H1 (cell line): ENCODE measurements at regions not wholly inside any gene's neighbourhood (a gene's known extent, or its start where the extent isn't known, plus 50 kb on each side); places are given as distances from the start of the nearest gene placed in this dataset.

Source experiments
- CTCF ChIA-PET: fragments of 300-600 bp; sonication (Branson Sonifier 250); formaldehyde crosslinking; loops from one replicate; lab custom pipeline; 2021; ENCODE audit not compliant: partially characterized antibody; lab: Charles Lee
- POLR2A ChIA-PET: fragments of 300-600 bp; sonication (Branson Sonifier 250); formaldehyde crosslinking; loops from one replicate; lab custom pipeline; 2021; ENCODE audit warnings: inconsistent platforms; ENCODE audit not compliant: partially characterized antibody; lab: Charles Lee
- DNase-seq, 2 experiments: peaks; one replicate each; pipeline versions ENCODE4 v3.0.0 to v3.0.0-alpha.2; 2010 to 2022; ENCODE audit warnings: low spot score in 2 of 2, low read depth in 1 of 2, mixed read lengths in 1 of 2
- FAIRE-seq: peaks from 2 replicates; lab custom pipeline; 2011; peaks lifted over from hg19 to GRCh38; lab: Jason Lieb, UNC
- H2AFZ ChIP-seq: 2 replicates; pipeline ENCODE4 v1.8.1; 2012; ENCODE audit warnings: low read length, inconsistent platforms
- H2AK5ac ChIP-seq: 2 replicates; pipeline ENCODE4 v1.6.1; 2013; ENCODE audit warnings: low read depth, low read length
- H2BK120ac ChIP-seq: replicated peaks from 2 replicates; pipeline ENCODE3; 2013; ENCODE audit warnings: low read depth, low read length, inconsistent platforms
- H2BK12ac ChIP-seq: 2 replicates; pipeline ENCODE4 v1.6.1; 2013; ENCODE audit warnings: low read depth, low read length
- H2BK15ac ChIP-seq: 2 replicates; pipeline ENCODE4 v1.6.1; 2013; ENCODE audit warnings: low read length
- H2BK20ac ChIP-seq: 2 replicates; pipeline ENCODE4 v1.6.1; 2013; ENCODE audit warnings: low read length
- H2BK5ac ChIP-seq: 2 replicates; pipeline ENCODE4 v1.6.1; 2013; ENCODE audit warnings: low read depth, low read length
- H3K14ac ChIP-seq: 2 replicates; pipeline ENCODE4 v1.6.1; 2013; ENCODE audit warnings: inconsistent platforms; ENCODE audit not compliant: insufficient read length
- H3K18ac ChIP-seq: 2 replicates; pipeline ENCODE4 v1.6.1; 2013; ENCODE audit warnings: low read length; ENCODE audit errors: extremely low read depth
- H3K23ac ChIP-seq: 2 replicates; pipeline ENCODE4 v1.6.1; 2013; ENCODE audit warnings: inconsistent platforms; ENCODE audit not compliant: insufficient read length
- H3K23me2 ChIP-seq: 2 replicates; pipeline ENCODE4 v1.6.1; 2013; ENCODE audit warnings: low read depth, low read length
- H3K27ac ChIP-seq: 2 replicates; pipeline ENCODE4 v1.6.1; 2011; ENCODE audit warnings: low read depth, low read length, inconsistent platforms
- H3K27me3 ChIP-seq, 4 experiments: replicated peaks in 1 of 4; 1 replicate in 1 of 4; 2 replicates in 3 of 4; pipeline versions ENCODE4 v1.6.1 to v1.8.1; 2011 to 2013; ENCODE audit warnings: low read length in 3 of 4, mild to moderate bottlenecking in 3 of 4, inconsistent platforms in 2 of 4, mixed read lengths in 2 of 4, moderate library complexity in 1 of 4; ENCODE audit not compliant: control insufficient read depth in 3 of 4, insufficient read depth in 3 of 4; ENCODE audit errors: extremely low read depth in 1 of 4
- H3K36me3 ChIP-seq, 4 experiments: 2 replicates each; pipeline versions ENCODE4 v1.6.1 to v1.8.1; 2011 to 2013; ENCODE audit warnings: mild to moderate bottlenecking in 4 of 4, low read length in 3 of 4, moderate library complexity in 2 of 4, control low read depth in 1 of 4, inconsistent platforms in 1 of 4; ENCODE audit not compliant: insufficient read depth in 4 of 4, control insufficient read depth in 2 of 4
- H3K4ac ChIP-seq: replicated peaks from 2 replicates; pipeline ENCODE3; 2013; ENCODE audit warnings: low read length, low read depth, mixed read lengths, inconsistent platforms; ENCODE audit not compliant: insufficient read length
- H3K4me1 ChIP-seq, 4 experiments: replicated peaks in 1 of 4; 1 replicate in 1 of 4; 2 replicates in 3 of 4; pipeline versions ENCODE4 v1.6.1 to v1.8.1; 2011 to 2013; ENCODE audit warnings: low read length in 3 of 4, inconsistent platforms in 2 of 4, mixed read lengths in 1 of 4; ENCODE audit not compliant: insufficient read depth in 4 of 4, control insufficient read depth in 3 of 4
- H3K4me2 ChIP-seq, 2 experiments: 2 replicates each; pipeline versions ENCODE4 v1.6.1 to v1.8.1; 2011 to 2013; ENCODE audit warnings: low read depth in 2 of 2, low read length in 2 of 2, control low read depth in 1 of 2, inconsistent platforms in 1 of 2, mild to moderate bottlenecking in 1 of 2; ENCODE audit not compliant: insufficient read depth in 1 of 2
- H3K4me3 ChIP-seq, 4 experiments: fragments of 200-600, 300-600 bp in 1 of 4; sonication (generic), shearing (Covaris generic), sonication (Bioruptor Twin) in 1 of 4; 2 replicates each; pipeline versions ENCODE4 v1.5.1 to v1.8.1; 2011 to 2016; ENCODE audit warnings: low read length in 4 of 4, low read depth in 3 of 4, control low read depth in 2 of 4, inconsistent platforms in 2 of 4, mild to moderate bottlenecking in 2 of 4, mixed read lengths in 1 of 4, moderate library complexity in 1 of 4; ENCODE audit not compliant: insufficient read depth in 2 of 4; ENCODE audit errors: extremely low read depth in 1 of 4
- H3K56ac ChIP-seq: replicated peaks from 2 replicates; pipeline ENCODE3; 2013; ENCODE audit warnings: low read depth, mild to moderate bottlenecking, mixed read lengths, low read length, inconsistent platforms; ENCODE audit not compliant: insufficient read length
- H3K79me1 ChIP-seq: 2 replicates; pipeline ENCODE4 v1.6.1; 2013; ENCODE audit warnings: low read depth, low read length, control low read depth
- H3K79me2 ChIP-seq, 2 experiments: 2 replicates each; pipeline versions ENCODE4 v1.6.1 to v1.8.1; 2012 to 2013; ENCODE audit warnings: low read length in 2 of 2, mild to moderate bottlenecking in 2 of 2, inconsistent platforms in 1 of 2; ENCODE audit not compliant: insufficient read depth in 2 of 2, control insufficient read depth in 1 of 2
- H3K9ac ChIP-seq, 4 experiments: replicated peaks in 1 of 4; 1 replicate in 1 of 4; 2 replicates in 3 of 4; pipeline versions ENCODE4 v1.6.1 to v1.8.1; 2011 to 2013; ENCODE audit warnings: low read depth in 3 of 4, low read length in 3 of 4, control low read depth in 2 of 4, mild to moderate bottlenecking in 2 of 4, moderate library complexity in 2 of 4, inconsistent platforms in 1 of 4; ENCODE audit errors: extremely low read depth in 1 of 4
- H3K9me3 ChIP-seq, 2 experiments: 2 replicates each; pipeline versions ENCODE4 v1.6.1 to v1.8.1; 2012 to 2013; ENCODE audit warnings: mild to moderate bottlenecking in 2 of 2, moderate library complexity in 2 of 2, control low read depth in 1 of 2, inconsistent platforms in 1 of 2, low read depth in 1 of 2, low read length in 1 of 2, mixed read lengths in 1 of 2; ENCODE audit not compliant: insufficient read depth in 2 of 2
- H4K20me1 ChIP-seq, 2 experiments: replicated peaks in 1 of 2; 2 replicates each; pipeline versions ENCODE3 to v1.8.1; 2011 to 2013; ENCODE audit warnings: inconsistent platforms in 2 of 2, low read length in 2 of 2, mild to moderate bottlenecking in 1 of 2; ENCODE audit not compliant: insufficient read depth in 2 of 2, control insufficient read depth in 1 of 2
- H4K5ac ChIP-seq: 2 replicates; pipeline ENCODE4 v1.6.1; 2013; ENCODE audit warnings: low read length, low read depth, mixed read lengths, inconsistent platforms; ENCODE audit not compliant: insufficient read length
- H4K8ac ChIP-seq: 2 replicates; pipeline ENCODE4 v1.8.0; 2013; ENCODE audit warnings: mild to moderate bottlenecking, moderate library complexity, low read length, inconsistent platforms; ENCODE audit not compliant: insufficient read depth; ENCODE audit errors: extremely low read depth
- H4K91ac ChIP-seq: replicated peaks from 2 replicates; pipeline ENCODE3; 2013; ENCODE audit warnings: low read length, mixed read lengths, inconsistent platforms; ENCODE audit not compliant: insufficient read length
- ATF3 ChIP-seq: IDR thresholded peaks from 2 replicates; pipeline ENCODE4 v1.6.1; 2011; ENCODE audit warnings: low read depth, mild to moderate bottlenecking, low read length; ENCODE audit not compliant: insufficient read depth
- BRCA1 ChIP-seq: IDR thresholded peaks from 2 replicates; pipeline ENCODE4 v1.6.1; 2012; ENCODE audit warnings: low read depth, low read length, improper control_type of control experiment
- CBX5 ChIP-seq: fragments of 300-800, 300-1000 bp; sonication (generic); IDR thresholded peaks from 2 replicates; pipeline ENCODE4 v1.7.1; 2016; ENCODE audit warnings: antibody characterized with exemption, low read length, low read depth
- CTBP2 ChIP-seq: IDR thresholded peaks from 2 replicates; pipeline ENCODE4 v1.7.0; 2011; ENCODE audit warnings: borderline replicate concordance, mild to moderate bottlenecking, moderate library complexity, mixed read lengths, low read length; ENCODE audit not compliant: insufficient read depth, insufficient read length
- JUN ChIP-seq: IDR thresholded peaks from 2 replicates; pipeline ENCODE4 v1.6.1; 2011; ENCODE audit warnings: low read depth, mild to moderate bottlenecking, improper control_type of control experiment, low read length
- KDM4A ChIP-seq: IDR thresholded peaks from one replicate; pipeline ENCODE4 v1.7.1; 2012; ENCODE audit warnings: low read depth, mild to moderate bottlenecking, moderate library complexity, low read length, inconsistent platforms; ENCODE audit not compliant: severe bottlenecking
- MAFK ChIP-seq: IDR thresholded peaks from 2 replicates; pipeline ENCODE4 v1.6.1; 2012; ENCODE audit warnings: low read depth, mild to moderate bottlenecking, improper control_type of control experiment, low read length
- RNF2 ChIP-seq: fragments of 200-900, 300-1000 bp; sonication (generic); IDR thresholded peaks from 2 replicates; pipeline ENCODE4 v1.7.1; 2016; ENCODE audit warnings: borderline replicate concordance, low read depth, mild to moderate bottlenecking, antibody characterized with exemption, low read length; ENCODE audit not compliant: poor library complexity, severe bottlenecking; ENCODE audit errors: missing control alignments
- SIN3A ChIP-seq, 2 experiments: IDR thresholded peaks in 1 of 2; conservative IDR thresholded peaks in 1 of 2; 2 replicates each; pipeline ENCODE4 v1.6.1; 2011 to 2012; ENCODE audit warnings: low read length in 2 of 2, improper control_type of control experiment in 1 of 2, low read depth in 1 of 2, mild to moderate bottlenecking in 1 of 2
- SP1 ChIP-seq: IDR thresholded peaks from 2 replicates; pipeline ENCODE4 v1.6.1; 2011; ENCODE audit warnings: low read depth, low read length
- SP4 ChIP-seq: IDR thresholded peaks from 2 replicates; pipeline ENCODE4 v1.6.1; 2012; ENCODE audit warnings: low read length, inconsistent platforms
- TAF1 ChIP-seq: IDR thresholded peaks from 2 replicates; pipeline ENCODE4 v1.6.1; 2011; ENCODE audit warnings: mild to moderate bottlenecking, low read depth, low read length
- TF ChIP-seq, protein P1 (sequence below): IDR thresholded peaks from 2 replicates; pipeline ENCODE4 v1.6.1; 2011; ENCODE audit warnings: low read length, improper control_type of control experiment

GRCh38 chr14:81942071-81942470, 408.4 kb upstream of the SEL1L start:
- no peaks in the 10 kb centered on the region for H3K36me3 ChIP-seq
- no peak overlapping the region for H3K4me3 ChIP-seq
- H3K27ac ChIP-seq: no peak overlapping the region
- no peaks in the 10 kb centered on the region for H3K9me3 ChIP-seq
- POLR2A ChIA-PET: no interaction called here
- H3K4ac ChIP-seq: no peak overlapping the region
- no peak overlapping the region for H2AFZ ChIP-seq
- H2BK5ac ChIP-seq: no peak overlapping the region
- H3K9ac ChIP-seq: no peak overlapping the region
- H2BK120ac ChIP-seq: no peak overlapping the region
- H3K4me1 ChIP-seq: no peaks in the 10 kb centered on the region
- FAIRE-seq: no peak
- no peak overlapping the region for H2BK20ac ChIP-seq
- no peak overlapping the region for H2AK5ac ChIP-seq
- TF ChIP-seq SP1: no peak
- no peak for TF ChIP-seq CBX5
- TF ChIP-seq, protein P1, sequence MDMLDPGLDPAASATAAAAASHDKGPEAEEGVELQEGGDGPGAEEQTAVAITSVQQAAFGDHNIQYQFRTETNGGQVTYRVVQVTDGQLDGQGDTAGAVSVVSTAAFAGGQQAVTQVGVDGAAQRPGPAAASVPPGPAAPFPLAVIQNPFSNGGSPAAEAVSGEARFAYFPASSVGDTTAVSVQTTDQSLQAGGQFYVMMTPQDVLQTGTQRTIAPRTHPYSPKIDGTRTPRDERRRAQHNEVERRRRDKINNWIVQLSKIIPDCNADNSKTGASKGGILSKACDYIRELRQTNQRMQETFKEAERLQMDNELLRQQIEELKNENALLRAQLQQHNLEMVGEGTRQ: no peak
- TF ChIP-seq ATF3: no peak
- TF ChIP-seq JUN: no peak
- TF ChIP-seq SIN3A (conservative IDR thresholded peaks at IDR 0.05 in 1 of 2, IDR thresholded peaks at IDR 0.05 in 1 of 2; ENCODE audit: low read depth in 1 of 2, low read length in 2 of 2): no peak
- TF ChIP-seq TAF1: no peak
- TF ChIP-seq BRCA1: no peak
- no peak for TF ChIP-seq KDM4A
- no peak for TF ChIP-seq CTBP2
- TF ChIP-seq RNF2: no peak
- no peak for TF ChIP-seq SP4
- no peak for TF ChIP-seq MAFK
- H3K79me1 ChIP-seq: no peaks in the 10 kb centered on the region
- no peak overlapping the region for H3K23ac ChIP-seq
- no peaks in the 10 kb centered on the region for H4K20me1 ChIP-seq
- no peak overlapping the region for H3K18ac ChIP-seq
- H3K27me3 ChIP-seq: no peaks in the 10 kb centered on the region
- no peak overlapping the region for H4K91ac ChIP-seq
- no peak overlapping the region for H4K5ac ChIP-seq
- H2BK15ac ChIP-seq: no peak overlapping the region
- no peak overlapping the region for H3K56ac ChIP-seq
- H3K4me2 ChIP-seq: no peak overlapping the region
- H3K14ac ChIP-seq: no peak overlapping the region
- H2BK12ac ChIP-seq: no peak overlapping the region
- no peak for DNase-seq
- H4K8ac ChIP-seq: no peak overlapping the region
- no peaks in the 10 kb centered on the region for H3K23me2 ChIP-seq
- no peaks in the 10 kb centered on the region for H3K79me2 ChIP-seq
- CTCF ChIA-PET: interaction anchor here (1.4 kb wide), 1 partner anchor 70 kb away, joined by 4 read pairs; no protein-coding TSS in a partner anchor
